B cell (primary cell): ENCODE measurements at regions not wholly inside any gene's neighbourhood (a gene's known extent, or its start where the extent isn't known, plus 50 kb on each side); places are given as distances from the start of the nearest gene placed in this dataset.

ENCODE experiments used
- ATAC-seq: fragments of 200-7000 bp; cut with Tn5 transposase; one replicate; pipeline ENCODE4 v1.10.0; 2021; ENCODE audit warnings: low read depth, mild to moderate bottlenecking, moderate number of reproducible peaks, moderate library complexity
- CTCF ChIA-PET: fragments of 350-600 bp; sonication (Branson Sonifier 250); formaldehyde crosslinking; loops from one replicate; lab custom pipeline; 2021; ENCODE audit warnings: antibody characterized with exemption, inconsistent platforms; lab: Charles Lee
- POLR2A ChIA-PET: fragments of 350-600 bp; sonication (Branson Sonifier 250); formaldehyde crosslinking; loops from one replicate; lab custom pipeline; 2021; ENCODE audit warnings: antibody characterized with exemption; lab: Charles Lee
- DNase-seq: peaks from one replicate; pipeline ENCODE4 v3.0.0; 2013
- H2AFZ ChIP-seq: 2 replicates; pipeline ENCODE4 v1.6.1; 2012; ENCODE audit warnings: mild to moderate bottlenecking, low read depth, low read length; ENCODE audit not compliant: insufficient read depth, poor library complexity, severe bottlenecking
- H3K27ac ChIP-seq, 2 donors: 1 replicate in 1 of 2; 2 replicates in 1 of 2; pipeline ENCODE4 v1.5.1; 2012 to 2013; ENCODE audit warnings: low read length in 2 of 2, mild to moderate bottlenecking in 2 of 2, moderate library complexity in 1 of 2
- H3K27me3 ChIP-seq, 4 experiments: fragments of 200-600 bp in 1 of 4; sonication (generic) in 1 of 4; replicated peaks in 1 of 4; 1 replicate in 2 of 4; 2 replicates in 2 of 4; pipeline versions ENCODE4 v1.6.1 to v1.7.0; 2013 to 2016; ENCODE audit warnings: low read length in 3 of 4, mild to moderate bottlenecking in 2 of 4, mixed read lengths in 1 of 4, moderate library complexity in 1 of 4; ENCODE audit not compliant: insufficient read depth in 4 of 4, control insufficient read depth in 3 of 4; ENCODE audit errors: control extremely low read depth in 1 of 4
- H3K36me3 ChIP-seq, 2 experiments: replicated peaks in 1 of 2; 1 replicate in 1 of 2; 2 replicates in 1 of 2; pipeline versions ENCODE4 v1.6.1 to v1.7.1; 2013; ENCODE audit warnings: low read length in 1 of 2; ENCODE audit not compliant: insufficient read depth in 2 of 2, control insufficient read depth in 1 of 2; ENCODE audit errors: control extremely low read depth in 1 of 2, extremely low read depth in 1 of 2
- H3K4me1 ChIP-seq, 2 donors: fragments of 200-600 bp in 1 of 2; sonication (generic) in 1 of 2; 1 replicate in 1 of 2; 2 replicates in 1 of 2; pipeline versions ENCODE4 v1.5.1 to v1.6.1; 2013 to 2017; ENCODE audit warnings: low read length in 2 of 2; ENCODE audit not compliant: control insufficient read depth in 2 of 2, insufficient read depth in 2 of 2
- H3K4me2 ChIP-seq: replicated peaks from 2 replicates; pipeline ENCODE3; 2012; ENCODE audit warnings: mild to moderate bottlenecking, low read depth, low read length; ENCODE audit not compliant: poor library complexity, severe bottlenecking
- H3K4me3 ChIP-seq, 5 experiments: fragments of 200-600 bp in 1 of 5; sonication (generic) in 1 of 5; 1 replicate in 3 of 5; 2 replicates in 2 of 5; pipeline versions ENCODE4 v1.5.1 to v1.7.0; 2011 to 2016; ENCODE audit warnings: low read length in 4 of 5, mild to moderate bottlenecking in 4 of 5, low read depth in 2 of 5, control low read depth in 1 of 5, moderate library complexity in 1 of 5; ENCODE audit not compliant: insufficient read depth in 1 of 5; ENCODE audit errors: control extremely low read depth in 1 of 5, extremely low read depth in 1 of 5
- H3K79me2 ChIP-seq: fragments of 200-600 bp; sonication (generic); one replicate; pipeline ENCODE4 v1.6.0; 2016; ENCODE audit warnings: low read length; ENCODE audit not compliant: control insufficient read depth, insufficient read depth
- H3K9ac ChIP-seq: fragments of 200-600 bp; sonication (generic); 2 replicates; pipeline ENCODE4 v1.6.1; 2017; ENCODE audit warnings: mild to moderate bottlenecking, low read length, moderate library complexity
- H3K9me3 ChIP-seq, 3 donors: one replicate each; pipeline versions ENCODE4 v1.6.1 to v1.7.1; 2013; ENCODE audit warnings: low read length in 2 of 3; ENCODE audit not compliant: control insufficient read depth in 2 of 3, insufficient read depth in 1 of 3; ENCODE audit errors: control extremely low read depth in 1 of 3
- H4K20me1 ChIP-seq: 2 replicates; pipeline ENCODE4 v1.6.0; 2012; ENCODE audit warnings: mild to moderate bottlenecking, low read length; ENCODE audit not compliant: insufficient read depth, control insufficient read depth, poor library complexity, severe bottlenecking
- H3K27ac Mint-ChIP-seq: one replicate; pipeline ENCODE4 v1.8.0; 2021; ENCODE audit warnings: mixed read lengths
- H3K27me3 Mint-ChIP-seq: one replicate; pipeline ENCODE4 v1.8.0; 2021; ENCODE audit warnings: mixed read lengths
- H3K4me1 Mint-ChIP-seq: one replicate; pipeline ENCODE4 v1.8.0; 2021; ENCODE audit warnings: mixed read lengths
- H3K4me3 Mint-ChIP-seq: one replicate; pipeline ENCODE4 v1.8.0; 2021; ENCODE audit warnings: mixed read lengths
- H3K9me3 Mint-ChIP-seq: one replicate; pipeline ENCODE4 v1.8.0; 2022; ENCODE audit warnings: mixed read lengths; ENCODE audit not compliant: insufficient read depth
- EZH2 ChIP-seq: IDR thresholded peaks from 2 replicates; pipeline ENCODE4 v1.6.1; 2012; ENCODE audit warnings: borderline replicate concordance, low read depth, mild to moderate bottlenecking, moderate library complexity, low read length; ENCODE audit not compliant: insufficient read depth, poor library complexity, severe bottlenecking
- WGBS: methylation state at CpG from one replicate; pipeline ENCODE4 v1.1.5; 2013; ENCODE audit warnings: missing lambda C conversion rate; ENCODE audit not compliant: insufficient coverage; 5-methylcytosine and 5-hydroxymethylcytosine counted together
- intact Hi-C: fragments of 100-400 bp; cut with micrococcal nuclease; formaldehyde crosslinking; loops from one replicate; pipeline ENCODE4 v1.10.0; 2022
- TF ChIP-seq, protein P1 (sequence below): fragments of 200-600 bp; IDR thresholded peaks from one replicate; pipeline ENCODE4 v1.8.0; 2022; ENCODE audit warnings: antibody characterized with exemption, mild to moderate bottlenecking

- no peak overlapping the region for H3K4me2 ChIP-seq
- H3K27ac Mint-ChIP-seq = no peak overlapping the region
- no peak overlapping the region for H3K4me3 ChIP-seq
- no peaks in the 10 kb centered on the region for H3K4me1 Mint-ChIP-seq
- H2AFZ ChIP-seq = no peak overlapping the region
- ATAC-seq = no peak
- peaks cover 13% of the 10 kb centered on the region for H3K27me3 Mint-ChIP-seq
- H3K9ac ChIP-seq = no peak overlapping the region
- no peak for DNase-seq
- WGBS = 91% methylated on average over 9 of the region's 13 CpGs
- H3K9me3 Mint-ChIP-seq = peaks cover 4% of the 10 kb centered on the region
- H3K4me1 ChIP-seq = no peaks in the 10 kb centered on the region
- ChIA-PET CTCF (no interaction called here), POLR2A (no interaction called here)
- H3K27ac ChIP-seq = no peak overlapping the region
- H3K4me3 Mint-ChIP-seq = no peak overlapping the region
- TF ChIP-seq, protein P1, sequence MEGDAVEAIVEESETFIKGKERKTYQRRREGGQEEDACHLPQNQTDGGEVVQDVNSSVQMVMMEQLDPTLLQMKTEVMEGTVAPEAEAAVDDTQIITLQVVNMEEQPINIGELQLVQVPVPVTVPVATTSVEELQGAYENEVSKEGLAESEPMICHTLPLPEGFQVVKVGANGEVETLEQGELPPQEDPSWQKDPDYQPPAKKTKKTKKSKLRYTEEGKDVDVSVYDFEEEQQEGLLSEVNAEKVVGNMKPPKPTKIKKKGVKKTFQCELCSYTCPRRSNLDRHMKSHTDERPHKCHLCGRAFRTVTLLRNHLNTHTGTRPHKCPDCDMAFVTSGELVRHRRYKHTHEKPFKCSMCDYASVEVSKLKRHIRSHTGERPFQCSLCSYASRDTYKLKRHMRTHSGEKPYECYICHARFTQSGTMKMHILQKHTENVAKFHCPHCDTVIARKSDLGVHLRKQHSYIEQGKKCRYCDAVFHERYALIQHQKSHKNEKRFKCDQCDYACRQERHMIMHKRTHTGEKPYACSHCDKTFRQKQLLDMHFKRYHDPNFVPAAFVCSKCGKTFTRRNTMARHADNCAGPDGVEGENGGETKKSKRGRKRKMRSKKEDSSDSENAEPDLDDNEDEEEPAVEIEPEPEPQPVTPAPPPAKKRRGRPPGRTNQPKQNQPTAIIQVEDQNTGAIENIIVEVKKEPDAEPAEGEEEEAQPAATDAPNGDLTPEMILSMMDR = no peak
- no peak for TF ChIP-seq EZH2
- intact Hi-C loops = no loop called here
- H3K79me2 ChIP-seq = no peaks in the 10 kb centered on the region
- no peaks in the 10 kb centered on the region for H4K20me1 ChIP-seq
- H3K27me3 ChIP-seq = no peaks in the 10 kb centered on the region
- H3K9me3 ChIP-seq = peaks cover 0 to 26% (median 0%) of the 10 kb centered on the region in 3 donors
- no peaks in the 10 kb centered on the region for H3K36me3 ChIP-seq
These were observed 187.8 kb upstream of the HDAC4 start for GRCh38 chr2:239588451-239589269.

DNA sequence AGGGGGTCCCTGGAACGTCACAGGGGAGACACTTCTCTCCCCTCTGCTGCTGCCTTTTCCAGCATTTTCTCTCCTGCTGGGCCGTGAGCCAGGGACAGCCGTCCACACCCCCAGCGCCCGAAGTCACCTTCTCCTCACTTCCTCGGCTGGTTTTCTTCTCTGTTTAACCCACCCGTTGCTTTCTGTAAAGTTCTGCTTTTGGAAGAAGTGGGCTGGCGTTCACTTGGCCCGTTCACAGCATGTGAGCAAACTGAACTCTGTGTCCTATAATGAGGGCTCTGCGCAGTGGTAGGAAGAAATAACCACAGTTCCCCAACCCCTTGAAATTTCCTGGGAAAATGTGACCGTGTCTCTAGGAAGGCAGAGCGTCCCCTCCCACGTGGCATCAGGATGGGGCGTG lies 187.0 kb upstream of the HDAC4 start:
- H3K4me3 Mint-ChIP-seq = no peak overlapping the region
- DNase-seq (no peak), ATAC-seq (no peak)
- Histone ChIP-seq H3K4me2 (no peak overlapping the region), H4K20me1 (no peaks in the 10 kb centered on the region), H3K9ac (no peak overlapping the region), H3K79me2 (no peaks in the 10 kb centered on the region), H3K27me3 (no peaks in the 10 kb centered on the region), H3K4me3 (no peak overlapping the region), H3K36me3 (no peaks in the 10 kb centered on the region), H3K4me1 (no peaks in the 10 kb centered on the region), H3K27ac (no peak overlapping the region), H2AFZ (no peak overlapping the region), H3K9me3 (peaks cover 0 to 23% (median 0%) of the 10 kb centered on the region in 3 donors)
- POLR2A ChIA-PET = no interaction called here
- TF ChIP-seq, protein P1 = no peak
- no peak for TF ChIP-seq EZH2
- WGBS = 52% methylated on average over 6 of the region's 14 CpGs
- CTCF ChIA-PET = no interaction called here
- H3K9me3 Mint-ChIP-seq = peaks cover 4% of the 10 kb centered on the region
- no peak overlapping the region for H3K27ac Mint-ChIP-seq
- H3K27me3 Mint-ChIP-seq = peaks cover 16% of the 10 kb centered on the region
- no peaks in the 10 kb centered on the region for H3K4me1 Mint-ChIP-seq
- intact Hi-C loops = no loop called here
